GM19240 (cell line): ENCODE measurements at regions not wholly inside any gene's neighbourhood (a gene's known extent, or its start where the extent isn't known, plus 50 kb on each side); places are given as distances from the start of the nearest gene placed in this dataset.
"Not testable (repeated sequence)": the region's sequence is repeated elsewhere in the genome, so short reads cannot be mapped to it uniquely, and the experiment has no call there.

Experiments
- DNase-seq: peaks from one replicate; pipeline ENCODE4 v3.0.0; 2011; ENCODE audit warnings: low spot score; ENCODE audit not compliant: insufficient read length

DNA sequence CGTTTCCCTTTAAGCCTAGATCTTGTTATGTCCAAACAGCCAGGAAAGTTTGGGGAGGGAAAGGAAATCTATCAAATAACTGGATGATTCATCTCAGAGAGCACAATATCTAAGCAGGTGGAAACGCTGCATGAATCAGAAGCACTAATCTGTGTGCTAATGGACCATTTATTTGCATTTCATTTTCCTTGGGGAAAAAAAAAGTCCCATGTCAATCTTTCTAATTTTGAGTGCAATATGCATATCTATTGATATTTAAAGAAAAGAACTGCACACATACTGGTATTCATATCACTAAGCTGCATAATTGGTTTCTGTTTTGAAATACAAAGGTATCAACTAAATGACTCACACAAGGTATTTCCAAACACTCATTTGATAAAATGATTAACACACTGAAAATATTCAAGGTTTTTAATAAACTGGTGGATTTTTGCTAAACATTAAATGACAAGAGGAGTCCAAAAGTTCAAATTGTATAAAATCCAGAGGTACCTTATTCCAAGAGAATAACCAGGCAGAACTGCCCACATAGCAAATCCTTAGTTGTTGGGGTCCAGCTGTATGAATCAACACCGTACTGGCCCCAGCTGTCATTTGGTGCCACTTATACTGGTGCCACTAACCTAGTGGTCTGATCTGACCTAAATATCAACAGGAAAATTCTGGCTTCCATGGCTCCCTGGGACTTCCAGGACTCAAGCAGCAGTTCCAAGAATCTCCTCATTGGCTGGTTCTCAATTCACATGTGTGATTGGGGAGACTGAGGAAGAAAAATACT, 122.2 kb upstream of the SP4 start:
- no peak for DNase-seq

GRCh38 chr7:21314954-21315353, 112.9 kb upstream of the SP4 start:
- DNase-seq, result no peak

GRCh38 chr7:21317966-21318915, 109.6 kb upstream of the SP4 start:
- DNase-seq, result no peak

GRCh38 chr7:21318916-21319270, 109.0 kb upstream of the SP4 start:
- no peak for DNase-seq

DNA sequence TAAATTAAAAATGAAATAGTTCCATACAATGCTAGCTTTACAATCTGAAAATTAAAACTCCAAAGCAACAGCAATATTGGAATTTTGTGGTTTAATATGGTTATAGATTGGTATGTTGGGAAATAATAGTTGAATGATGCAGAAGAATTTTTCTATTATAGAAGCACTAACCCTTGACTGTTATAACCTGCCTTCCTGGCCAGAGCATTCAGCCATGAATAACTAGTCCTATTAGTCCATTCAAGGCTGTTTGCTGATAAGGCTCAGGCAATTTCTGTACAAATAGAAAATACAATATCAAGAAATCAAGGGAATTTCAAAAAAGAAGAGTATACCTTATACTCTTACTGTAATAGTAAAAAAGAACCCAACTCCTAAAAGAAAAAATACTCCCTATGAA, 101.6 kb upstream of the SP4 start:
- no peak for DNase-seq

DNA sequence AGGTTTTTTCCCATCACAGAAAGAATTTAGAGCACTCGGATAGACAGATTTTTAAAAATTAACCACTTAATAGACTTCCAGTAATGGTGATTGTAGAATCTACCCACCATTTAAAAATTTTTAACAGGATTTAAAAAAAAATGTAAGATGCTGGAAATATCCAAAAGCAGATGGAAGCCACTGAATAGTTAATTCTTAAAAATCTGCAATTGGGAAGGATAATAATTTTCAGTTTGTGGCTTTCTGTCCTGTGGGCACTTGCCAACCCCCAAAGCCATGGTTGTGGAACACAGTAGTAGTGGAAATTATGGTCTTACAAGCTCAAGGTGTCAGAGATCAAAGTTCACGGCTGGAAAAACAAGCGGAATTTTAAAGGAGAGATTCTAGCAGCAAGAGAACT, 101.0 kb upstream of the SP4 start:
- no peak for DNase-seq

GRCh38 chr7:21327422-21328409, 100.2 kb upstream of the SP4 start:
- no peak for DNase-seq

GRCh38 chr7:21330462-21331178, 97.3 kb upstream of the SP4 start:
- DNase-seq, result no peak

- no peak for DNase-seq
Measured at GRCh38 chr7:21334906-21335305, 93.0 kb upstream of the SP4 start.

GRCh38 chr7:21336743-21337142, 91.1 kb upstream of the SP4 start:
- no peak for DNase-seq

- no peak for DNase-seq
Measured at GRCh38 chr7:21338728-21339164, 89.1 kb upstream of the SP4 start.

GRCh38 chr7:21344900-21345299, 83.0 kb upstream of the SP4 start:
- not testable (repeated sequence) for DNase-seq

- DNase-seq, result no peak
Measured at GRCh38 chr7:21345361-21345760, 82.5 kb upstream of the SP4 start.

GRCh38 chr7:21346297-21346696, 81.6 kb upstream of the SP4 start:
- DNase-seq, result no peak

GRCh38 chr7:21352540-21353387, 75.1 kb upstream of the SP4 start:
- DNase-seq, result peak; percentile 60

GRCh38 chr7:21353388-21353780, 74.5 kb upstream of the SP4 start:
- DNase-seq, result no peak

GRCh38 chr7:21354284-21354683, 73.6 kb upstream of the SP4 start:
- DNase-seq, result no peak

DNA sequence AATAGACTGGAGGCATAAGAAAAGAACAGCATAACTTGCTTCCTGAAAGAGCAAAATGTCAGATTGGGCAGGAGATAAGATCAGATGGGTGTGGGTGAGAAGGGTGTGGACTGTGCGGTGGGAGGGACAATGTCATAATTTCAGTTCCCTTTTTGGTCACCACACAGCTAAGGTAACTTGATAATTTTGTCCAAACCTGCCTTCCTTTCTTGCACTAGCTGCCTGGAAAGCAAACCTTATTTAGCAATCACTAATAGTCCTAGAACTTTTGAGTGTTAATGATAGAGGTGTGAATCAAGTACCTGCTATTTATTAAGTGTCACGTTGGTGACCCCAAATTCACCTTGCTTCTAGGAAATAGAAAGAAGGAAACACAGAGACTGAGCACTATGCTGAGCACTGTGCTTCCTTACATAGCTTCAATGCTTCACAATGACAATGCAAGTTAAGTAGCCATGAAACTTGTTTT, 72.4 kb upstream of the SP4 start:
- peak; percentile 35 for DNase-seq

DNA sequence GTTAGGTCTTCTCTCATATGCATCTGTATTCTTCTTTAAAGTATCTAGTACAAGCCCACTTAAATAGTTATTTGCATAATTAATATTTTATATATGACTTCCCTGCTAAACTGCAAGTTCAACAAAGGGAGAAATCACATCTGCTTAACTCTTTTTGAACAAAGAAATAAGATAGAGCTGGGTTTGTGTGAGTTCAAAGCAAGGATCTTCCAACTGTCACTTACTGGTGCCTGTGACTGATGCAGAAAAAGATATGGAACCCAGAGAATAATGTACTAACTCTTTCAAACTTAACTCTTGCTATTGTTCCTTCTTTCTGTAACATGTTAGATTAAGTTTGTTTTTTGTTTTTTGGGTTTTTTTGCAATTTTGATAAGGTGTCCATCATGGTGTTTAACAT, 71.3 kb upstream of the SP4 start:
- no peak for DNase-seq
